ENCODE measurements at regions not wholly inside any gene's neighbourhood (a gene's known extent, or its start where the extent isn't known, plus 50 kb on each side); places are given as distances from the start of the nearest gene placed in this dataset.

DNA sequence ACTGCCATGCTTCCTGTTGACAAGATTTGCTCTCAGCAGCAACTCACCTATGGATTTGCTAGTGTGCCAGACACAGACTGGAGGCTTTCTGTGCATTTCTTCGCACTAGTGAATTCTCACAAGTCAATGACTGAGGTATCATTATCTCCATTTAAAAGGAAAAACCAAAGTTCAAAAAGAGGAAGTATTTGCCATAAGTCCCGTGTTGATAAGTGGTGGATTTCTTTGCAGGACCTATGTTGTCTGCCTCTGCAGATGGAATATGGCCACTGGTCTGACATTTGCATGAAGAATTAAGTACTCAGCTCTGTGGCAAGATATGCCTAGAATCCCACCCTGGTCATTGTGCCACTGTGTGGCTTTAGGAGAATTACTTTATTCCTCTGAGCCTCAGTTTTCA lies 299.6 kb downstream of the PAX3 start:
- Histone ChIP-seq H4K20me1 (replicated peaks in 1 of 2; ENCODE audit: control insufficient read depth in 1 of 2, insufficient read depth in 2 of 2, low read length in 2 of 2) (no peaks in the 10 kb centered on the region), H3K4me1 (replicated peaks in 1 of 4; ENCODE audit: control insufficient read depth in 3 of 4, insufficient read depth in 4 of 4, low read length in 3 of 4) (no peaks in the 10 kb centered on the region), H4K5ac (ENCODE audit: insufficient read length, low read depth, low read length) (no peak overlapping the region), H3K23me2 (ENCODE audit: low read depth, low read length) (no peaks in the 10 kb centered on the region; the same call in 1 of the 2 replicates), H3K14ac (ENCODE audit: insufficient read length) (no peak overlapping the region), H2BK15ac (ENCODE audit: low read length) (no peak overlapping the region), H2BK120ac (replicated peaks; ENCODE audit: low read depth, low read length) (no peak overlapping the region), H3K4ac (replicated peaks; ENCODE audit: insufficient read length, low read depth, low read length) (no peak overlapping the region), H3K4me2 (ENCODE audit: insufficient read depth in 1 of 2, low read depth in 2 of 2, low read length in 2 of 2) (no peak overlapping the region), H3K56ac (replicated peaks; ENCODE audit: insufficient read length, low read depth, low read length) (no peak overlapping the region), H3K9ac (replicated peaks in 1 of 4; ENCODE audit: extremely low read depth in 1 of 4, low read depth in 3 of 4, low read length in 3 of 4) (no peak overlapping the region), H3K9me3 (ENCODE audit: insufficient read depth in 2 of 2, low read depth in 1 of 2, low read length in 1 of 2) (no peaks in the 10 kb centered on the region), H3K36me3 (ENCODE audit: control insufficient read depth in 2 of 4, insufficient read depth in 4 of 4, low read length in 3 of 4) (no peaks in the 10 kb centered on the region), H3K18ac (ENCODE audit: extremely low read depth, low read length) (no peak overlapping the region), H2AK5ac (ENCODE audit: low read depth, low read length) (no peak overlapping the region), H4K8ac (ENCODE audit: extremely low read depth, insufficient read depth, low read length) (no peak overlapping the region), H2BK5ac (ENCODE audit: low read depth, low read length) (no peak overlapping the region), H4K91ac (replicated peaks; ENCODE audit: insufficient read length, low read length) (no peak overlapping the region), H3K4me3 (ENCODE audit: extremely low read depth in 1 of 4, insufficient read depth in 2 of 4, low read depth in 3 of 4, low read length in 4 of 4) (no peak overlapping the region), H2BK20ac (ENCODE audit: low read length) (no peak overlapping the region), H3K79me1 (ENCODE audit: low read depth, low read length) (no peaks in the 10 kb centered on the region), H3K23ac (ENCODE audit: insufficient read length) (no peak overlapping the region), H3K79me2 (ENCODE audit: control insufficient read depth in 1 of 2, insufficient read depth in 2 of 2, low read length in 2 of 2) (no peaks in the 10 kb centered on the region), H2AFZ (ENCODE audit: low read length) (no peak overlapping the region), H3K27ac (ENCODE audit: low read depth, low read length) (no peak overlapping the region), H2BK12ac (ENCODE audit: low read depth, low read length) (no peak overlapping the region), H3K27me3 (replicated peaks in 1 of 4; ENCODE audit: control insufficient read depth in 3 of 4, extremely low read depth in 1 of 4, insufficient read depth in 3 of 4, low read length in 3 of 4) (no peaks in the 10 kb centered on the region)
- CTCF ChIA-PET (ENCODE audit: partially characterized antibody): no interaction called here
- POLR2A ChIA-PET (ENCODE audit: partially characterized antibody): no interaction called here
- DNase-seq (ENCODE audit: low read depth in 1 of 2, low spot score in 2 of 2): no peak
- 88% methylated on average over 2 of the region's 2 CpGs; no CpG with 5 or more reads in 1 of the 2 experiments for WGBS, 2 experiments (ENCODE audit: extremely low coverage in 1 of 2, insufficient coverage in 1 of 2, insufficient read length in 1 of 2, insufficient replicate concordance in 2 of 2, low coverage in 1 of 2, low lambda C conversion rate in 2 of 2, missing lambda C conversion rate in 1 of 2)
- TF ChIP-seq SP4 (IDR thresholded peaks at IDR 0.05; ENCODE audit: low read length) (no peak), JUN (IDR thresholded peaks at IDR 0.05; ENCODE audit: low read depth, low read length) (no peak), RXRA (IDR thresholded peaks at IDR 0.05; ENCODE audit: insufficient read depth, low read depth, low read length) (no peak), SIX5 (IDR thresholded peaks at IDR 0.05; ENCODE audit: low read depth, low read length) (no peak), RAD21 (IDR thresholded peaks at IDR 0.05 in 1 of 2, conservative IDR thresholded peaks at IDR 0.05 in 1 of 2; ENCODE audit: low read depth in 2 of 2, low read length in 2 of 2) (no peak)
- no peak for FAIRE-seq

Measured in H1 (cell line).